Ishikawa (cell line): ENCODE measurements at regions not wholly inside any gene's neighbourhood (a gene's known extent, or its start where the extent isn't known, plus 50 kb on each side); places are given as distances from the start of the nearest gene placed in this dataset.

Experiments used
- CREB1 ChIP-seq: IDR thresholded peaks from 2 replicates; pipeline ENCODE4 v1.6.1; 2012; ENCODE audit warnings: low read depth
- EGR1 ChIP-seq: IDR thresholded peaks from 2 replicates; pipeline ENCODE4 v1.6.1; 2012
- EP300 ChIP-seq: IDR thresholded peaks from 2 replicates; pipeline ENCODE4 v1.6.1; 2012; ENCODE audit warnings: borderline replicate concordance
- FOXM1 ChIP-seq: IDR thresholded peaks from 2 replicates; pipeline ENCODE4 v1.6.1; 2012; ENCODE audit warnings: low read depth, borderline replicate concordance
- MAX ChIP-seq: IDR thresholded peaks from 2 replicates; pipeline ENCODE4 v1.6.1; 2012
- NFIC ChIP-seq: IDR thresholded peaks from 2 replicates; pipeline ENCODE4 v1.6.1; 2012
- REST ChIP-seq: IDR thresholded peaks from 2 replicates; pipeline ENCODE4 v1.6.1; 2012; ENCODE audit warnings: low read depth, mild to moderate bottlenecking
- TAF1 ChIP-seq: IDR thresholded peaks from 2 replicates; pipeline ENCODE4 v1.6.1; 2012; ENCODE audit warnings: low read depth, mild to moderate bottlenecking
- TCF12 ChIP-seq: IDR thresholded peaks from 2 replicates; pipeline ENCODE4 v1.6.1; 2012; ENCODE audit warnings: low read depth
- USF1 ChIP-seq: IDR thresholded peaks from 2 replicates; pipeline ENCODE4 v1.6.1; 2012
- YY1 ChIP-seq: IDR thresholded peaks from 2 replicates; pipeline ENCODE4 v1.6.1; 2012; ENCODE audit warnings: low read depth

GRCh38 chr5:51476431-51476830, 93.2 kb downstream of the ISL1 start:
- TF ChIP-seq CREB1: no peak
- no peak for TF ChIP-seq MAX
- no peak for TF ChIP-seq EP300
- no peak for TF ChIP-seq REST
- no peak for TF ChIP-seq TAF1
- no peak for TF ChIP-seq TCF12
- no peak for TF ChIP-seq NFIC
- no peak for TF ChIP-seq EGR1
- TF ChIP-seq YY1: no peak
- no peak for TF ChIP-seq USF1
- TF ChIP-seq FOXM1: no peak
